ENCODE measurements at regions not wholly inside any gene's neighbourhood (a gene's known extent, or its start where the extent isn't known, plus 50 kb on each side); places are given as distances from the start of the nearest gene placed in this dataset.

DNA sequence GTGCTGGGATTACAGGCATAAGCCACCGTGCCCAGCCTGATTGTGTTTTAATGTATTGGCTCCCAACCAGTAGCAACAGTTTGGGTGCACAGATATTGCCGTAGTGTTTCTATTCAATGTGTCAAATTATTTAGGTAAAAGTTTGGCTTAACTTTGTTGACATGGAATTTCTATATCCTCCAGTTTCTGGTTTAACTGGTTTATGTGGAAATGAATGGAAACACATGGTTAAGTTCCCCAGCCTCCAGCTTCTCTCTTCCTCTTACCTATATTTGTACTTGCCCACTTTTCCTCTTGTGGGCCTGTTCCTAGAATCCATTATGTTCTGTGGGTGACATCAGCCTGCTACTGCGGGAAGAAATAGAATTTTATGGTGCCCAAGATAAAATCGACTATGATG is 53.9 kb upstream of the ESR1 start:
- Histone ChIP-seq H3K36me3 (ENCODE audit: control insufficient read depth, insufficient read depth, low read length) (no peaks in the 10 kb centered on the region), H2BK5ac (ENCODE audit: low read depth, low read length, poor library complexity, severe bottlenecking) (no peak overlapping the region), H3K27ac (ENCODE audit: insufficient read depth, low read length) (no peak overlapping the region), H2BK20ac (ENCODE audit: low read depth, low read length) (no peak overlapping the region), H3K4me1 (ENCODE audit: control insufficient read depth, insufficient read depth, low read length) (no peaks in the 10 kb centered on the region), H2AFZ (replicated peaks; ENCODE audit: low read length, poor library complexity) (no peak overlapping the region), H3K9me1 (ENCODE audit: insufficient read depth, low read length) (no peaks in the 10 kb centered on the region), H3K4ac (ENCODE audit: low read depth, low read length) (no peak overlapping the region), H4K20me1 (ENCODE audit: insufficient read depth, low read length) (no peaks in the 10 kb centered on the region), H2BK120ac (ENCODE audit: low read depth, low read length) (no peak overlapping the region), H3K4me2 (ENCODE audit: low read depth, low read length) (no peak overlapping the region), H3K27me3 (ENCODE audit: control insufficient read depth, insufficient read depth, low read length) (no peaks in the 10 kb centered on the region), H2AK5ac (ENCODE audit: low read depth, low read length) (no peak overlapping the region), H3K4me3 (ENCODE audit: insufficient read depth, low read depth, low read length) (no peak overlapping the region), H2BK15ac (ENCODE audit: low read depth, low read length) (no peak overlapping the region), H3K56ac (ENCODE audit: extremely low read depth, insufficient read depth, low read length) (no peak overlapping the region), H3K18ac (ENCODE audit: low read depth, low read length) (no peak overlapping the region), H3K23ac (ENCODE audit: low read depth, low read length) (no peak overlapping the region), H3K14ac (replicated peaks; ENCODE audit: low read depth, low read length) (no peak overlapping the region), H3K79me1 (ENCODE audit: low read depth in 1 of 2, low read length in 2 of 2) (no peaks in the 10 kb centered on the region), H4K8ac (ENCODE audit: low read depth in 2 of 2, low read length in 2 of 2) (no peak overlapping the region), H3K9ac (ENCODE audit: low read depth, low read length) (no peak overlapping the region), H3K9me3 (ENCODE audit: control insufficient read depth, insufficient read depth, low read length) (no peaks in the 10 kb centered on the region), H2AK9ac (replicated peaks; ENCODE audit: low read depth, low read length, poor library complexity) (no peak overlapping the region), H4K91ac (ENCODE audit: insufficient read depth, low read depth, low read length) (no peak overlapping the region), H4K5ac (ENCODE audit: low read depth, low read length) (no peak overlapping the region)
- no TSS peak for BruUV-seq (replicated peaks)
- ChIA-PET CTCF (no interaction called here), POLR2A (ENCODE audit: unreplicated experiment) (no interaction called here)
- no peak for TF ChIP-seq RAD21 (IDR thresholded peaks at IDR 0.05; ENCODE audit: low read length)
- in situ Hi-C loops (cut with MboI; ENCODE audit: low sequenced_read_pairs) (no loop called here), intact Hi-C loops (cut with micrococcal nuclease) (no loop called here), dilution Hi-C loops (cut with HindIII; ENCODE audit: low sequenced_read_pairs, unreplicated experiment) (no loop called here)
- 67% methylated on average over 2 of the region's 4 CpGs; no CpG with 5 or more reads in 1 of the 2 experiments for WGBS, 2 experiments (ENCODE audit: extremely low coverage in 2 of 2, insufficient read length in 1 of 2)
- no peak for ATAC-seq (ENCODE audit: low read depth)
- no peak for DNase-seq
